Right lobe of liver (tissue), 4 donors: ENCODE measurements at regions not wholly inside any gene's neighbourhood (a gene's known extent, or its start where the extent isn't known, plus 50 kb on each side); places are given as distances from the start of the nearest gene placed in this dataset.
"Not testable (repeated sequence)": the region's sequence is repeated elsewhere in the genome, so short reads cannot be mapped to it uniquely, and the experiment has no call there.

Experiments
- CTCF ChIP-seq, 4 donors: fragments of 200-600 bp in 3 of 4; fragments of 450-650 bp in 1 of 4; IDR thresholded peaks; one replicate each; pipeline versions ENCODE4 v1.5.1 to v1.8.0; 2016 to 2022; ENCODE audit warnings: antibody characterized with exemption in 4 of 4, mild to moderate bottlenecking in 2 of 4
- POLR2A ChIP-seq: fragments of 450-650 bp; IDR thresholded peaks from one replicate; pipeline ENCODE4 v1.6.1; 2017; ENCODE audit warnings: antibody characterized with exemption, mild to moderate bottlenecking
- donor health status: DM: no; HTN: no; CAD: no.
- donor health status: DM: no; HTN: no; CAD: no.
- donor health status: DM: no; HTN: yes; CAD: no.

DNA sequence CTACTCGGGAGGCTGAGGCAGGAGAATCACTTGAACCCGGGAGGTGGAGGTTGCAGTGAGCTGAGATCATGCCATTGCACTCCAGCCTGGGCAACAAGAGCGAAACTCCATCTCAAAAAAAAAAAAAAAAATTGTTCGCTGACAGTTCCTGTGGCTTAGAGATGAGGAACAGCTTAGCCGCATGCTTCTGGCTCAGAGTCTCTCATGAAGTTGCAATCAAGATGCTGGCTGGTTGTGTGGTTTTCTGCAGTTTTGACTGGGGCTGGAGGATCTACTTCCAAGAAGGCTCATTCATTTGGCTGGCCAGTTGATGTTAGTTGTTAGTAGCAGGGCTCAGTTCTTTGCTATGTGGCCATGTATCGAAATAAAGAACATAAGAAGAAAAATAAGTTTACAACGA, 69.9 kb upstream of the TBC1D5 start:
- TF ChIP-seq POLR2A; CTCF (IDR thresholded peaks at IDR 0.05): not testable (repeated sequence)
